ENCODE measurements at regions not wholly inside any gene's neighbourhood (a gene's known extent, or its start where the extent isn't known, plus 50 kb on each side); places are given as distances from the start of the nearest gene placed in this dataset.
A peak's percentile ranks its signal among the peaks of the same experiment; 100 is the strongest.
"Not testable (repeated sequence)": the region's sequence is repeated elsewhere in the genome, so short reads cannot be mapped to it uniquely, and the experiment has no call there.

DNA sequence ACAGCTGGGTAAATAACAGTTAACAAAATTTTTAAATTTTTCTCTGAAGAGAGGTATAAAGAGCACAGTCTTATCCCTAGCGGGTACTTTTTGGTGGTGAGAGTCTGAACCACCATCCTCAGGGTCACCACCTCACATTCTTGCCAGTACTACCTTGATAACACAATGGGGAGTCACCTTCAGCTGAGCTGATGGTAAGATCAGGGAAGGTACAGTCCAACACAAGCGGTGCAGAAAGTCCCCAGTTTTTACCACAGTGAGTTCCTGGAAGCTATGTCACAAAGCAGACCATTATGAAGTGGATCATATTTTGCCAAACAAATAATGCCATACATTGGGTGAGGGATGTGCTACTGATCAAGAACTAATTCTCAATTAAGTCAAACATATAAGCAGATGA is 176.9 kb downstream of the FASLG start:
- H3K36me3 Mint-ChIP-seq (ENCODE audit: low read depth), result no peaks in the 10 kb centered on the region
- peaks cover 8% of the 10 kb centered on the region for H3K4me1 Mint-ChIP-seq
- no peak for ATAC-seq (ENCODE audit: low read depth)
- intact Hi-C loops (cut with micrococcal nuclease), result no loop called here
- H3K27ac Mint-ChIP-seq, result no peak overlapping the region
- DNase-seq, result no peak
- ChIA-PET CTCF (interaction anchor here (1.2 to 3.4 kb wide), 2 partner anchors 10 to 91 kb away, joined by 3 to 11 read pairs; no protein-coding TSS in a partner anchor), POLR2A (no interaction called here)
- H3K4me3 Mint-ChIP-seq, result no peak overlapping the region
- TF ChIP-seq, protein P1, sequence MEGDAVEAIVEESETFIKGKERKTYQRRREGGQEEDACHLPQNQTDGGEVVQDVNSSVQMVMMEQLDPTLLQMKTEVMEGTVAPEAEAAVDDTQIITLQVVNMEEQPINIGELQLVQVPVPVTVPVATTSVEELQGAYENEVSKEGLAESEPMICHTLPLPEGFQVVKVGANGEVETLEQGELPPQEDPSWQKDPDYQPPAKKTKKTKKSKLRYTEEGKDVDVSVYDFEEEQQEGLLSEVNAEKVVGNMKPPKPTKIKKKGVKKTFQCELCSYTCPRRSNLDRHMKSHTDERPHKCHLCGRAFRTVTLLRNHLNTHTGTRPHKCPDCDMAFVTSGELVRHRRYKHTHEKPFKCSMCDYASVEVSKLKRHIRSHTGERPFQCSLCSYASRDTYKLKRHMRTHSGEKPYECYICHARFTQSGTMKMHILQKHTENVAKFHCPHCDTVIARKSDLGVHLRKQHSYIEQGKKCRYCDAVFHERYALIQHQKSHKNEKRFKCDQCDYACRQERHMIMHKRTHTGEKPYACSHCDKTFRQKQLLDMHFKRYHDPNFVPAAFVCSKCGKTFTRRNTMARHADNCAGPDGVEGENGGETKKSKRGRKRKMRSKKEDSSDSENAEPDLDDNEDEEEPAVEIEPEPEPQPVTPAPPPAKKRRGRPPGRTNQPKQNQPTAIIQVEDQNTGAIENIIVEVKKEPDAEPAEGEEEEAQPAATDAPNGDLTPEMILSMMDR (IDR thresholded peaks at IDR 0.05), result no peak
- H3K27me3 Mint-ChIP-seq, result peaks cover 4% of the 10 kb centered on the region
- H3K9me3 Mint-ChIP-seq, result no peaks in the 10 kb centered on the region

DNA sequence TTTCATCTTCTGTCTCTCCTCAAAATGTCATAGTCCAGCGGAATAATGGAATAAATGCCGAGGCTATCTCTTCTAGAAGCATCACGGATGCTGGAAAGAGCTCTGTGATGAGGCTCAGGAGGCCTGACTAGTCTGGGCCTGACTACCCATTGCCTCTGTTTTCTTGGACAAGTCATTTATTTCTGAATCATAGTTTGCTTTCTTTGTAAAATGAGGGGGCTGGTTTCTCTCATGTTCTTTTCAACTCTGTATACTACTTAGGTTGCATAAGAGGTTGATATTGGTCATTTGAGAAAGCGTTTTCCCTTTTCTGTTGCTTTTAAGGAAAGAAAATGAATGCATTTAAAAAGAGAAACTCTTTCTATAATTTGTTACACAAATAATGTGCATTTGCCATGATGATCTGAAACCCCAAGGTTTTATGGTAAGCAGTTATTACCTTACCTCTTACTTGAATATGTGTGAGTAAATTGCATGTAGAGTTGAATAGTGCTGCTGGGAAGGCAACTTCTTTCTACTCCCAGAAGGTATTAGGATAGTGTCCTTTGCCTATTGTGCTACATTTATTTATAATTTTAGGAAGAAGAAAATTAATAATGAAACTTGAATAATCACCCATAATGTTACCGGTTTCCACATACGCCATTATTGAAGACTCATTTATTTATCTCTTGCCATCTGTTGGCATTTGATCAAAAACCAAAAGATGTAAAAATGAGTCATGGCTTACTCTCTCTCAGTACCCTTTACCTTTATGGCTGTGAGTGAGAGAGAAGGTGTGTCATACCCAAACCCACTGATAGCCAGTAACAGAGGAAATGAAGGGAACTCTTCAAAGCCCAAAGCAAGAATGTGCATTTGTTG is 179.1 kb downstream of the FASLG start:
- Mint-ChIP-seq H3K27ac (no peak overlapping the region), H3K36me3 (ENCODE audit: low read depth) (no peaks in the 10 kb centered on the region), H3K4me1 (peaks cover 1% of the 10 kb centered on the region), H3K27me3 (peaks cover 4% of the 10 kb centered on the region), H3K4me3 (no peak overlapping the region), H3K9me3 (no peaks in the 10 kb centered on the region)
- ChIA-PET CTCF (interaction anchor here (3.4 kb wide), 1 partner anchor 12 kb away, joined by 11 read pairs; no protein-coding TSS in a partner anchor), POLR2A (no interaction called here)
- ATAC-seq (ENCODE audit: low read depth) (peak; percentile 54), DNase-seq (no peak)
- TF ChIP-seq, protein P1 (IDR thresholded peaks at IDR 0.05), result no peak
- intact Hi-C loops (cut with micrococcal nuclease), result no loop called here

DNA sequence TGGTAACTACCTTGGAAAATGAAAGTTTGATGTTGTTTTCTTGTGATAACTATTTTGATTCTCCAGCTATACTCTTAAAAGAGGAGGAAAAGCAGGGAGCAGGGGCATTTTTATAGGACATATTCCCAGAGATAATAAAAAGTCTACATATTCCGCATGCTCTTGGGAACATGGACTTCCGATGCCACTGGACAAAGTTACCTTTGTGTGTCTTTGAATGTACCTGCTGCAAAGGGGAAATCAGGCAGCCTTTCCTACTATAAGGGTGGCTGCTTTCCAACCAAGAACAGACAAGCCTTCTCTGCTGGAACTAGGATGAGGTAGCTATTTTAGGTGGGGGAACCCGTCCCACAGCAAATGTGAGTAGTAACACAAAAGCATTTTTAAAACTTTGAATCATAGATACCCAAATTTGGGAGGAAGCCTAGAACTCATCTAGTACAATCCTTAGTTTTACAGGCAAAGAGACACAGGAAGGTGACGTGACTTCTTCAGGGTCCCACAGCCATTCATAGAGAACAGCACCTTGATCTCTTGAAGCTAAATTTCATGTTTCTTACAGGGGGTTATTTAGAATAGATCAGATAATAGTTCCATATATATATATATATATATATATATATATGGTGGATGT is 179.9 kb downstream of the FASLG start:
- H3K27me3 Mint-ChIP-seq, result peaks cover 6% of the 10 kb centered on the region
- ChIA-PET POLR2A (no interaction called here), CTCF (no interaction called here)
- ATAC-seq (ENCODE audit: low read depth), result no peak
- H3K27ac Mint-ChIP-seq, result no peak overlapping the region
- no peak overlapping the region for H3K4me3 Mint-ChIP-seq
- no peaks in the 10 kb centered on the region for H3K4me1 Mint-ChIP-seq
- H3K9me3 Mint-ChIP-seq, result no peaks in the 10 kb centered on the region
- DNase-seq, result no peak
- TF ChIP-seq, protein P1 (IDR thresholded peaks at IDR 0.05), result no peak
- no peaks in the 10 kb centered on the region for H3K36me3 Mint-ChIP-seq (ENCODE audit: low read depth)
- intact Hi-C loops (cut with micrococcal nuclease), result no loop called here

DNA sequence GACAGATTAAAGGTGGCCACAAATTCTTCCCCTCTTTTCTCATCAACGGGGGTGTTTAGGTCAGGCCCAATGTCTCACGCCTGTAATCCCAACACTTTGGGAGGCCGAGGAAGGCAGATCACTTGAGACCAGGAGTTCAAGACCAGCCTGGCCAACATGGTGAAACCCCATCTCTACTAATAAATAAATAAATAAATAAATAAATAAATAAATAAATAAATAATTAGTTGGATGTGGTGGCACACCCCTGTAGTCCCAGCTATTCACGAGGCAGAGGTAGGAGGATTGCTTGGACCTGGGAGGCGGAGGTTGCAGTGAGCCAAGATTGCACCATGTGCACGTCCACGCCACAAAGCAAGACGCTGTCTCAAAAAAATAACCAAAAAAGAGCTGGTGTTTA is 180.7 kb downstream of the FASLG start:
- H3K27ac Mint-ChIP-seq; intact Hi-C loops (cut with micrococcal nuclease); POLR2A ChIA-PET; H3K36me3 Mint-ChIP-seq (ENCODE audit: low read depth); H3K27me3 Mint-ChIP-seq; H3K4me1 Mint-ChIP-seq; CTCF ChIA-PET; H3K4me3 Mint-ChIP-seq; H3K9me3 Mint-ChIP-seq; DNase-seq; ATAC-seq (ENCODE audit: low read depth): not testable (repeated sequence)

DNA sequence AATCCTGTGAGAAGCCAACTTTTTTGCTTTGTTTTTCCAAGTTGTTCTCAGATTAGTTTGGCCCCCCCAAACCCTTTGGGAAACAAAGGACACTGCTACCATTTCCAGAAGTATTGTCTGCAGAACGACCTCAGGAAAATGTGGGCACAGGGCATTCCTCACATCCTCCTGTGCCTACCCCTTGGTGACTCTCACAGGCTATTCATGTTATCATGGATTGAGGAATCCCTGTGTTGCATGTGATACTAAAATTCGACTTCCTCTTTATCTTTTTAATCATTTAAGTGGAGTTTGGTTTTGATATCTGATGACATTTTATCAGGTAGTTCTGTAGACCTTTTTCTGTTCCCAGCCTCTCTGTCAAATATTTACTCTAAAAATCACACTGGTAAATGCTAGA is 184.5 kb downstream of the FASLG start:
- no peak for ATAC-seq (ENCODE audit: low read depth)
- ChIA-PET CTCF (no interaction called here), POLR2A (no interaction called here)
- no peak overlapping the region for H3K4me3 Mint-ChIP-seq
- no peak overlapping the region for H3K27ac Mint-ChIP-seq
- H3K9me3 Mint-ChIP-seq, result no peaks in the 10 kb centered on the region
- no peaks in the 10 kb centered on the region for H3K36me3 Mint-ChIP-seq (ENCODE audit: low read depth)
- intact Hi-C loops (cut with micrococcal nuclease), result no loop called here
- peaks cover 3% of the 10 kb centered on the region for H3K4me1 Mint-ChIP-seq
- H3K27me3 Mint-ChIP-seq, result peaks cover 2% of the 10 kb centered on the region
- TF ChIP-seq, protein P1 (IDR thresholded peaks at IDR 0.05), result no peak
- no peak for DNase-seq

Data from activated B cell treated with CpG ODN at 0.5 μM for 24 hours (primary cell).